Stimulated activated CD4-positive, alpha-beta T cell treated with anti-CD3 and anti-CD28 coated beads, TNF-alpha, amount 100 ng/mL, for 4 hours (primary cell): ENCODE measurements at regions not wholly inside any gene's neighbourhood (a gene's known extent, or its start where the extent isn't known, plus 50 kb on each side); places are given as distances from the start of the nearest gene placed in this dataset.

ENCODE experiments used
- DNase-seq, 3 experiments: peaks; one replicate each; pipeline ENCODE4 v3.0.0-alpha.2; 2020; ENCODE audit warnings: low read depth in 3 of 3

DNA sequence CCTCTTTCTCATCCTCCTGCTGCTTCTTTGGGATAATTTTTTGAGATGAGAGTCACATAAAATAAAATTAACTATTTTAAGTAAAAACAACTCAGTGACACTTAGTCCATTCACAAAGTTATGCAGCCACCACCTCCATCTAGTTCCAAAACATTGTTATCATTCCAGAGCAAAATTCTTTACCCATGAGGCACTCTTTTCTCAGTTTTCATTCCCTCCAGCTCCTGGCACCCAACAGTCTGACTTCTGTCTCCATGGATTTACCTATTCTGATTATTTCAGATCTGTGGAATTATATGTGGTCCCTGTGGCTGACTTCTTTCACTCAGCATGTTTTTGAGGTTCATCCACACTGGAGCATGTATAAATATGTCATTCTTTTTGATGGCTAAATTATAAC lies 239.9 kb upstream of the DYNLRB2 start:
- DNase-seq: no peak

DNA sequence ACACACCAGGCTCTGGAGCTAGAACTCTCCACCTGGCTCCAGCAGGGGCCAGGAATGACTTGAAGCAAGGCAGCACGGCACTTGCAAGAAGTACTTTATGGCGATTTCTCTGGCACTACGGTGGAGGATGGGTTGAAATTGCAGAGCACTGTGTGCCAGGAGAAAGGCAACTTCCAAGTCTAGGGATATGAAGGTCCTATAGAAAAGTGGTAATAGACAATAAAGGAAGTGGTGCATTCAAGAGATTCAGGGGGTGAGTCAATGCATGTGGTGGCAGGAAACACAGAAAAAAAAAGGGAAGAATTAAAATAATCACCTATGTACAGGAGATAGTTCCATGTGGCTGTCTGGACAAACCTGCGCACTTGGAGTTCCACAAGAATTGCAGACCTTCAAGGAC lies 240.3 kb upstream of the DYNLRB2 start:
- no peak for DNase-seq

DNA sequence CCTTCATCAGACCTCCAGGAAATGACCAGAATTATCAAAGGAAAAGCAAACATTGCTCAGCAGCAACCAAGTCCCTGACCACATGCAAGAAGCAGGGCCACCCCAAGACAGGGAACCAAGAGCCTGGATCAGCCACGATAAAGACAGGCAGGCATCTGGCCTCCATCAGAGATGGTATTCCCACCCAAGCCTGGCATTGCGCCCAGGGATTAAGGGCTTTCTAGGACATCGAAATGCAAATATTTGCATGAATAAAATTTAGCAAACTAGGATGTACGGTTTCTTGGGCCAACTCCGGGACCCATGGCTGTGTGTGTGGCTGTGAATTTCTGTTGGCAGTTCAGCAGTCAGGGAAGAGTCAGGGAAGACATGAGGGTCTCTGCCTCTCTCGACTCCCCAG lies 241.4 kb upstream of the DYNLRB2 start:
- no peak for DNase-seq

DNA sequence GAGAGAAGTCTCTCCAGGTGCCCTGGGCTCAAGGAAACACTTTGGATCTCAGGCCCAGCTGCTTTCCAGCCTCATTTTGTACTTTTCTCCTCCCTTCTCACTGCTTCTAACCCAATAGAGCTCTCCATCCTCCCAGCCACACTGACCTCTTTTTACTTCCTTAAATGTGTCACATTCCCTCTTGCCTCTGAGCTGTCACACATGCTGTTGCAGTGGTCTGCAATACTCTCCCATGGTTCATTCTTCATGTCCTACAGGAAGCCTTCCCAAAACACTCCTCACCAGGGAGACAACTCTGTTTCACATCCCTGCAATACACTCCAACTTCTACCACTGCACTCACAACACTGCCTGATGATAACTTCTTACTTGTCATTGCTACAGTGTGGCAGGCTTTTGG lies 242.1 kb upstream of the DYNLRB2 start:
- DNase-seq: no peak

DNA sequence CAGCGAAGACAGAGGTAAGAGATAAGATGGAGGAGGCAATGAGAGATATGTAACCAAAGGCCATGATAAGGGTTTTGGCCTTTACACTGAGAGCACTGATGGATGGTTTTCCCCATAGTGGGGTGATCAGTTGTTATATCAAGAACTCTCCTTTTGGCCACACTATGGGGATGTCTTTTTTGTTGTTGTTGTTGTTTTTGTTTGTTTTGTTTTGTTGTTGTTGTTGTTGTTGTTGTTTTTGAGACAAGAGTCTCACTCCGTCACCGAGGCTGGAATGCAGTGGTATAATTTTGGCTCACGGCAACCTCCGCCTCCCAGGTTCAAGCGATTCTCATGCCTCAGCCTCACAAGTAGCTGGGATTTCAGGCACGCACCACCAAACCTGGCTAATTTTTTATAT lies 244.8 kb upstream of the DYNLRB2 start:
- no peak for DNase-seq

DNA sequence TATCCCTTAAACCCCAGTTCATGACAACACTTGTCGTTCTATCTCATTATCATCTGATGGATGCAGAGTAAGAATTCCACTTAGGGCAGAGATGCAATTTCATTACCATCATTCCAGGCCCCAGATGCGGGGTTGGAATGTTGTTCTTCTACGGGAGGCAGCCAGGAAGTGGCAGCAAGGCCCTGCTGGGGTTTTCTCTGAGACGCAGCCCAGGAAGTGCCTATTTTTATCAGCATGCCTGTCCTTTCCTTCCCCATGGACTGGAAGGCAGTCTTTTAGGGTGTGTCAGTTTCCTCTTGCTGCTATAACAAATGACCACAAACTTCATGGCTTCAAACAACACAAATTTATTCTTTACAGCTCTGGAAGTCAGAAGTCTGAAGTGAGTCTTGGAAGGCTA lies 246.6 kb upstream of the DYNLRB2 start:
- no peak for DNase-seq

DNA sequence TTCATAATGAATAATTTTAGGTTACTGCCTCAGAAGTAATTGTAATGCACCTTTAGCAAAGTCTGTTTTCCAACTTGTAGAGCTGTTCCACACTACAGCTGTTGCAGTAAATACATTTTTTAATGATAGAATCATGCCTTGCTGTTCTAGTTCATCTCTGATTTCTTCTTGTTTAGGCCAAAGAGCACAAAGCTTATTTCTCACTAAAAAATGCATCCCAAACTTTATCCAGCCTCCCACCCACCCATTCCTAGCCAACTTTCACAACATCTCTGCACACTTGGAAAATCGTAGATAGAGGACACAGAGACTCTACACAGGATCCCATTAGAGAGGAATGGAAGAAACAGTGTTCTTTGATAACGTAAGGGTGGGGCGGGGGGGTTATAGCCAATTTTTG lies 252.2 kb upstream of the DYNLRB2 start:
- no peak for DNase-seq

DNA sequence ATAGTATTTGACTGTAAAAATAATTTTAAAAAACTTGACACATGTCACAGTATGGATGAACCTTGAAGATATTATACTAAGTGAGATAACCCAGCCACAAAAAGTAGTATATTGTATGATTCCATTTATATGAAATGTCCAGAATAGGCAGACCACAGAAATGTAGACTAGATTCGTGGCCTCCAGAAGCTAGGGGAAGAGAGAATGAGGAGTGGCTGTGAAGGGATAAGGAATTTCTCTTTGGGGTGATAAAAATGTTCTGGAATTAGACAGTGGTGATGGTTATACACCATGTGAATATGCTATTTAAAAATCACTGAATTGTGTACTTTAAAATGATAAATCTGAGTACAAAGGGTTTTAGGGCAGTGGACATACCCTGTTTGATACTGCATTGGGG lies 253.1 kb upstream of the DYNLRB2 start:
- DNase-seq: no peak

DNA sequence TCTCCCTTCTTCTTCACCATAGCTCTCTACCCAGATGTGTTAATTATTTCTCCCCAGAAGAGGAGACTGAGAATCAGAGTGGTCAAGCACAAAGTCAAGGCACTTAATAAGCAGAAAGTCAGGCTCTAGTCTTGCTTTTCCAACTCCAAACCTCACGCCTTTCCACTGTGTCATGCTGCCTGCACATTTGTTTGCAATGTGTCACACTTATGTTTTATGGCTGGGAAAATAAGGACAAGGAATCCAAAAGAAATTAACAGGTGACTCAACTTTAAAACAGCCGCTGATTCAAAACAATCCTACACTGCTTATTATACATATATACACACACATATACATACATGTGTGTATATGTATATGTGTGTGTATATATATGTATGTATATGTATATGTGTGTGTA lies 255.7 kb upstream of the DYNLRB2 start:
- no peak for DNase-seq

DNA sequence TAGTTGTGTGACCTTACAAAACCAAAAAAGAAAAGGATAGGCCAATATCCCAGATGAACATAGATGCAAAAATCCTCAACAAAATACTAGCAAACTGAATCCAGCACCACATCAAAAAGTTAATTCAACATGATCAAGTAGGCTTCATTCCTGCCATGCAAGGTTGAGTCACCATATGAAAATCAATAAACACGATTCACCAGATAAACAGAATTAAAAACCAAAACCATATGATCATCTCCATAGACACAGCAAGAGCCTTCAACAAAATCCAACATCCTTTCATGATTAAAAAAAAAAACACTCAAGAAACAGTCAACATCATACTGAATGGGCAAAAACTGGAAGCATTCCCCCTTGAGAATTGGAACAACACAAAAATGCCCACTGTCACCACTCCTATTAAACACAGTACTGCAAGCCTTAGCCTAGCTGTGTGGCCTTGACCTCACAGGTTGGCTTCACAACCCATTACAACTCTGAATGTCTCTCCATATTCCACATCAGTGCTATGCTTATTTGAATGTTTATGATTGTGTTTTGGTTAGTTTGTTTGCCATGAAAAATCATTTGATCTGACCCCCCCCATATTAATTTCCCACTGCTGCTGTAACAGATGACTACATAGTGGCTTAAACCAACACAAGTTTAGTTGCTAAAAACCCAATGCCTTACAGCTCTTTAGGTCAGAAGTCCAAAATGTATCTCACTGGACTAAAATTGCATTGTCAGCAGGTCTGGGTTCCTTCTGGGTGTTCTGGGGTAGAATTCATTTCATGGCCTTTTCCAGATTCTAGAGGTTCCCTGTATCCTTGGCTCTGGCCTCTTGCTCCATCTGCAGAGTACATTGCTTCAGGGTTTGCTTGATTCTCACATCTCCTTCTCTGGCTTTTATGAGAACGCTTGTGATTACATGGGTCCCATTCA lies 257.1 kb upstream of the DYNLRB2 start:
- no peak for DNase-seq

DNA sequence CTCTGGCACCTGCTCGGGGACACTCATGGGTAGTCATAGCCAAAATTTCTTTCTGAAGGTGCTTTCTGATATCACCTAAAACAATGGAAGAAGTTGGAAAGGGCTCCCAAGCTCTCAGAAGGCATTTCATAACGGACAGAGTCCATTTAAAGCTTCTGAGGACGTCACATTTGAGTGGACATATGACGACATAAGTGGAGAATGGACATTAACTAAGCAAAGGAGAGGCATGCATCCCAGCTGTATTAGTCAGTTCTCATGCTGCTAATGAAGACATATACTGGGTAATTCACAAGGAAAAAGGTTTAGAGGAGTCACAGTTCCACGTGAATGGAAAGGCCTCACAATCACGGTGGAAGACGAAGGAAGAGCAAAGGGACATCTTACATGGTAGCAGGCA lies 260.2 kb upstream of the DYNLRB2 start:
- no peak for DNase-seq

DNA sequence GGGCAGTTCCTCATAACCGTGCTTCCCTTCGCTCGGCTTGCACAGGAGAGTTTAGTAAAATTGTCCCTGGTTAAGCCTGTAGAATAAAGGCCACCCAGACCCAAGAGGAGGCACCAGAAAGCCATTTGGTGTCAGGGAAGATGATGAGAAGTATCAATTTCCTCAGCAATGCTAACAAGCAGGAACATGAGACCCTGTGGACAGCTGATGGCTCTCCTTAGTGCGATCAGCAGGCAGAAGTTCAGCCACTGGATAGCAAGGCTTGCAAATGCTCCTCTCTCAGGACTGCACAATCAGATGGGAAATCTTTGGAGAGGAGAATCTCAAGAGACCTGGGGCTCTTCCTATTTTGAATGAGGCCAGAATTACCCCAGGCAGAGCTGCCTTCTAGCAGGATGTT lies 261.1 kb upstream of the DYNLRB2 start:
- no peak for DNase-seq

DNA sequence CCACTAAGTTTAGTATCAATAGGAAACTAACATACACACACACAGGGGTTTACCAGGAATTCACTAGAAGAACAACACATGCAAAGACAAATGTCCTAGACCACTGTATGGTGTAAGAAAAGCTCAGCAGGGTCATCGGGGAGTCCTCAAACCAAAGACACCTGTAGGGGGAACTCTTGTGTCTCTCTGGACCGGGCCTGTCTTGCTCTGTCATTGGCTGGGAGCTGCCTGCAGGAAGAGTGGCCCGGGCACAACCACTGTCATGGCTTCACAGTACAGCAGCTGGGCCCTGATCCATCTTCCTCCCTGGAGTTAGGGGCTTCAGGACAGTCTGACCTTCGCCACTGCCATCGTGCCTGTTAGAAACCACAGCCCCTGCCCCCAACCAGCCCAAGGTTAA lies 263.6 kb upstream of the DYNLRB2 start:
- DNase-seq: no peak

DNA sequence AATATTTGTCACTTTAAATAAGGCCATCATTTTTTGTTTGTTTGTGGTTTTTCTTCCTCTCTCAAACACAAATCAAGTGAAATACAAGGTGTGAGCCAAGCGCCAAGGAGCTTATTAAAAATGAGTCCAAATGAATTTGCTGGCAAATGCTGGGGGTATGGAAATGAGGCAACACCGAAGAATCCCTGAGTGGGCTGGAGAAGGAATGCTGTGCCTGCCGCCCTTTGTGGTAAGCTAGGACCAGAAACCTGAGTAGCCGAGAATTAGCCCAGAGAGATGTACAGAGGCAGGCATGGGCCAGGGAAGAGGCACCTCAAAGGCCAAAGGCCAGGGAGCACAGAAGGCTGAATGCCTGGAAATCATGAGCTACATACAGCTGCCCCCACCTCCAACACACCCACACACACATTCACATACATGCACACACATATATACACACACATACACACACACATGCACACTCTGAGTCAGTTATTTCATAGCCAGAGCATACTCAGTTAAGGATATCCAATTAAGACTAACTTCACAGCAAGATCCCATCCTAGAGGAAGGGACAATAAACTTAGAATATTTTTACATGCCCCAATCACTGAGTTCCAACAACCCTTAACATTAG lies 266.1 kb upstream of the DYNLRB2 start:
- no peak for DNase-seq

DNA sequence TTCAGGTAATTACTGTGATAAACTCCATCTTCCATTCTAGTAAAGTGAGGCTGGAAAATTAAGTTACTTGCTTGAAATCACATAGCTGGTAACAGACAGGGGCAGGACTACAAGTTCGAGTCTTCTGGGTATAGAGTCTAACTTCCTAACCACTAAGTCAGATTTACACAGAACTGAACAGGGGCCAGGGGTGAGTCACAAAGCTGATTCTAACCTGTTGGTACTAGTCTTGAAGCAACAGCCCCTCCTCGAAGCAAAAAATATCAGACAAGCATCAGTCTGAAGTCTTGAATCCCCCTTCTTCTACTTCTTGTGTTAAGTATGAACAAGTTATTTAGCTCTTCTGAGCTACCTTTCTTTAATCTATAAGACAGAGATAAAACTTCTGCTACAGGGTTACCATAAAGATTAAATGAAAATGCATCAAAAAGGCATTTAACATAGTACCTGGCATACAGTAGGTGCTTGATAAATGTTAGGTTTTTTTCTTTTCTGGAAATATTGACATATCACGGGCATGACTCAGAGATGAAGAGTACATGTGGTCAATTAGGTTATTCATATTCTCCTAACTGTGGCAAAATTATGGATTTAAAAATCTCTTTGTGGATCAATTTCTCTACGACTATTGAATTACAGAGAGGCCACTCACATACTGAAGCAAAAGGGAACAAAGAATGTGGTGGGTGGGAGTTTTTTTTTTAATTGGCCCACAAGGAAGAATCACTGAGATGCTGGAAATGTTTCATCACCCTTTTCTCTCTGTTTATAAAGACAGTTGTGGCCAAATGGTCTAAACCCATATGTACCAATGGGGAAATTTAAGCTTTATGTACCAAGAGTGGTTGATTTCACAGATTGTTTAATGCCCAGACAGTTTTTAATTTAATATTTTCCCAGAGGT lies 266.9 kb upstream of the DYNLRB2 start:
- no peak for DNase-seq

DNA sequence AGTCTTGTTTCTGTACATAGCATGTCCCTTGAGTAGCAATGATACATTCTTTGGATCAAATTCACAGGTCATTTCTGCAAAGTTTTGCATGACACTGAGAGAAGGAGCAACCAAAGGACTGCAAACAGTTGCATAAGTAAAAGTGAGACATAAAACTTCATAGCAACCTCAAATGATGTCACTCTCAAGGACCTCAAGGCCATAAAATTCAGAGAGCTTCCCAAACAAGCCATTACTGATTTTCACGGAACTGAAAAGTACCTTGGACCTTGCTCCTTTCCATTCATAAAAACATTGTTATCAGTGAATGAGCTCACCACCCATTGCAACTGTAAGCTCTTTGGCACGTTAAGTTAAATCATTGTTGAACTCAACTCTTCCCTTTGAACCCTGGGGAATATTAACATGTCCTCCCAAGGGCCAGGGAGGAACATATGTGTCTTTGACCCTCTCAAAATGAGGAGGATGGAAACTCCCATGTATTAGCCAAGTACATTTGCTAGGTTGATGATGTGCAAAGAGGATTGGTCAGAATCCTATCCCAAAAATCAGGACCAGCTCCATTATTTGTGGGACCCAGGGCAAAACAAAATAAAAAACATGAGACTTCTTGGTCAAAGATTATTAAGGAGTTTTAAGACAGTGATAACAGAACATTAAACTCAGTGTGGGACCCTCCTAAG lies 275.0 kb upstream of the DYNLRB2 start:
- DNase-seq: no peak

DNA sequence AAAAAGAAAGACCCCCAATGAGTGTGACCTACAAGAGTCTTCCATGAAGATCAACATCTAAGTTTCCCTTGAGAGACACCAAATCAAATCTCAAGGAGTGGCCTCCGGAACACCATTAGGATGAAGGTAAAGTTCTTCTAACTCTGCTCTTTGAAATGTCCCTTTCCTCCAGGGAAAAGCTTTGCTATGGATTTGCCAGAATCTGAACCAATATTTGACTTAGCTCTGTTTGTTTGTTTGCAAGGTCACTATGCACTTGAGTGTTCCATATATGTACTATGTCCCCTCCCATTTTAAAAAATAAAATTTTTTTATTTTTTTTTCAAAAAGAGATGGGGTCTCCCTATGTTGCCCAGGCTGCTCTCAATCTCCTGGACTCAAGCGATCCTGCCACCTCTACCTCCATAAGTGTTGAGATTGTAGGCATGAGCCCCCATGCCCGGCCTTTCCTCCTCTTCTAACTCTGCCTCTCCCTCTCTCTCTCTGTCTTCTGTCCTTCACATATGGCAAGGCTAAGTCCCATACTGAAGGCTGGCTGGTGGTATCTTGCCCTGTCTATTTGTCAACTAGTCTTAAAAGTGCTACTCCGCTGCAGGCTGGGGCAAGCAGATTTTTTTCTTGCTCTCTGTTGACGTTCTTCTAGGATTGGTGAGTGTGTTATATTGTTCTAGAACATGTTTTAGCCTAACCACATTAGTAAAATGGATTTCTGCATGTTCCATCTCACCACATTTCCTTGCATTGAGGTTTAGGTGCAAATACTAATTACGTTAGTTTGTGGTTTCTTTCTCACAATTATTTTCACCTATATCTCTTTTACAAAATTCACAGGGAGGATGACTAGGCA lies 276.7 kb upstream of the DYNLRB2 start:
- DNase-seq: no peak

DNA sequence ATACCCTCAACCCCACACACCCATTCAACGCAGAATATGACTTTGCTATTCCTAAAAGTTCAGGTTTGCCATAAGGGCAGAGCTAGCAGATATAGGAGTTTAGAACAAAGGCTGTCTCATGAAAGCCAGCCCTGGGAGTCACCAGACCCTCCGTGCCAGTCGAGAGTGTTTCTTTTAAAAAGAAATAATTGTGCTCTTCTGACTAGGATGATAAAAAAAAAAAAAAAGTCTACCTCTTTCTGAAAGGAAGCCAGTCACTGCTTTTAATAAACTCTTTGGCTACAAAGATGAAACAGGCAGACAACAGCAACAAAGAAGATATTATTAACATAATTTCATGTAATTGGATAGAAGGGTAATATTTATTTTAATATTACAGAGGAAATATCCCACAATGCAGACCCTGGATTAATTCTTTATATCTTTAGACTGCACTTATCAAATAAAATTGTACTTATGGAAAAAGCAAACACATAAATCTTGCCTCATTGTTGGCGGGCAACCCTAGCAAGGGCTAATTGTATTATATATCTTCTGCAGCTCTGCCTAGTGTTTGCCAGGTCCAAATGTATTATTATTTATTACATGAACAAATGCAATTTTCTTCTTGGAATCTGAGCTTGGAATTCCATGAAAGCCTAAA lies 277.5 kb upstream of the DYNLRB2 start:
- no peak for DNase-seq

DNA sequence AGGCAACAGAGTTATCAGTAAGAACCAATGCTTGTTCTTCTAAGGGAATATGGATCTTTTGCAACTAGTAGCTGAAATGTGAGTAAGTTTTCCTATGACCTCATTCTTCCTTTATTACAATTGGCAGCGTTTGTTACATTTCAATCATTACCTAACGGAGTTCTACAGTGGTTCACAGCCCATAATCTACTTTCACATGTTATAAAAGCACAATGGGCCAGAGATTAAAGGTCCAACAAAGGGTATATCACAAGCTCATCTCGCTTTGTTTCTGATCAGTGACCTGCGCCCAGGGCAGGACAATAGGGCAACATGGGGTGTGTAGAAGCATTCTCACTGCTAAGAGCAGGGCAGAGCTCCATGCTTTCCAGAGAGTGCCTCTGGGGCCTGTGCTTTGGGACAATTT lies 279.9 kb upstream of the DYNLRB2 start:
- DNase-seq: no peak

DNA sequence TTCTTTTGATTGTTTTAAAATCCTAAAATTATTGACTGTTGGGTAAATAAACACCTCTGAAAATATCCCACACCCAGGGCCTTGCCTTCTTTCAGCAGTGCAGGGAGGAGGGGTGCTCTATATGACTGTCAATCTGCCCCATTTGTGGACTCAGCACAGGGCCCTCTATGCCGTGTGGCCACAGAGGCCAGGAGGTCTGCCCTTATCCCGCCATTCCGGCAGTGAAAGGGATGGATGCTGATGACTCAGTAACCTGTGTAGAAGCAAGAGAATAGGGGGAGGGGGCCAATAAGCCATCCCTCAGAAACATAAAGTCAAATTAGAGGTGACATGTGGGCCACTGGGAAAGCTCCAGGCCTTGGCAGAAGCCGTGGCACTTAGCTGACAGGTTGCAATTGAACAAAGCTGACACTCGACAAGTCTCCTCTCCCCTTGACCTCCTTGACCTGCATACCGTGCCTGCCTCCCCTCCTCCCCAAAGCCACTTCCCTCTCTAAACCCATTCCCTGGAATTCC lies 281.4 kb upstream of the DYNLRB2 start:
- no peak for DNase-seq
